IMR-90 (cell line): ENCODE measurements at regions not wholly inside any gene's neighbourhood (a gene's known extent, or its start where the extent isn't known, plus 50 kb on each side); places are given as distances from the start of the nearest gene placed in this dataset.

Experiments used
- ATAC-seq: fragments of 200-7000 bp; cut with Tn5 transposase; 2 replicates; pipeline ENCODE4 v1.9.1; 2020; ENCODE audit warnings: low read depth, mild to moderate bottlenecking, moderate library complexity
- BruUV-seq: library from RNA; stranded (reverse); fragments of 400-500 nt; replicated peaks from 2 replicates; lab custom pipeline; 2021; lab: Mats Ljungman, UMichigan
- CTCF ChIA-PET: fragments of 300-600 bp; formaldehyde crosslinking; extraction: SDS; loops from one replicate; lab custom pipeline; 2021; ENCODE audit warnings: antibody characterized with exemption; lab: Yijun Ruan, JAX
- POLR2A ChIA-PET: fragments of 300-600 bp; sonication (Branson Sonifier 250); formaldehyde crosslinking; loops from one replicate; lab custom pipeline; 2022; ENCODE audit warnings: antibody characterized with exemption; ENCODE audit not compliant: unreplicated experiment; lab: Charles Lee
- DNase-seq: peaks from one replicate; pipeline ENCODE4 v3.0.0; 2013
- H2AFZ ChIP-seq: replicated peaks from 2 replicates; pipeline ENCODE3; 2013; ENCODE audit warnings: low read length, mild to moderate bottlenecking; ENCODE audit not compliant: poor library complexity
- H2AK5ac ChIP-seq: 2 replicates; pipeline ENCODE4 v1.6.1; 2013; ENCODE audit warnings: low read depth, low read length, inconsistent platforms
- H2AK9ac ChIP-seq: replicated peaks from 2 replicates; pipeline ENCODE3; 2013; ENCODE audit warnings: mild to moderate bottlenecking, low read depth, low read length, moderate library complexity; ENCODE audit not compliant: poor library complexity
- H2BK120ac ChIP-seq: 2 replicates; pipeline ENCODE4 v1.6.1; 2013; ENCODE audit warnings: low read depth, low read length, inconsistent platforms
- H2BK15ac ChIP-seq: 3 replicates; pipeline ENCODE4 v1.6.1; 2013; ENCODE audit warnings: low read depth, low read length, inconsistent platforms
- H2BK20ac ChIP-seq: 2 replicates; pipeline ENCODE4 v1.6.1; 2013; ENCODE audit warnings: low read depth, mild to moderate bottlenecking, inconsistent platforms, low read length, moderate library complexity
- H2BK5ac ChIP-seq: 2 replicates; pipeline ENCODE4 v1.6.1; 2013; ENCODE audit warnings: mild to moderate bottlenecking, low read depth, low read length, inconsistent platforms; ENCODE audit not compliant: poor library complexity, severe bottlenecking
- H3K14ac ChIP-seq: replicated peaks from 2 replicates; pipeline ENCODE4 v1.6.1; 2013; ENCODE audit warnings: low read depth, low read length, inconsistent platforms
- H3K18ac ChIP-seq: 2 replicates; pipeline ENCODE4 v1.6.1; 2013; ENCODE audit warnings: low read depth, low read length, control low read depth
- H3K23ac ChIP-seq: 2 replicates; pipeline ENCODE4 v1.6.1; 2013; ENCODE audit warnings: low read depth, low read length, inconsistent platforms
- H3K27ac ChIP-seq: 2 replicates; pipeline ENCODE4 v1.5.1; 2013; ENCODE audit warnings: mild to moderate bottlenecking, control low read depth, low read length; ENCODE audit not compliant: insufficient read depth
- H3K27me3 ChIP-seq: 2 replicates; pipeline ENCODE4 v1.6.1; 2013; ENCODE audit warnings: low read length; ENCODE audit not compliant: control insufficient read depth, insufficient read depth
- H3K36me3 ChIP-seq: 2 replicates; pipeline ENCODE4 v1.6.1; 2013; ENCODE audit warnings: low read length, mixed read lengths; ENCODE audit not compliant: control insufficient read depth, insufficient read depth
- H3K4ac ChIP-seq: 2 replicates; pipeline ENCODE4 v1.6.1; 2013; ENCODE audit warnings: low read depth, low read length, inconsistent platforms
- H3K4me1 ChIP-seq: 2 replicates; pipeline ENCODE4 v1.6.1; 2013; ENCODE audit warnings: low read length, mixed read lengths; ENCODE audit not compliant: control insufficient read depth, insufficient read depth
- H3K4me2 ChIP-seq: 2 replicates; pipeline ENCODE4 v1.6.1; 2013; ENCODE audit warnings: low read depth, mild to moderate bottlenecking, control low read depth, low read length, moderate library complexity
- H3K4me3 ChIP-seq: 2 replicates; pipeline ENCODE4 v1.5.1; 2013; ENCODE audit warnings: low read depth, mild to moderate bottlenecking, control low read depth, low read length, moderate library complexity; ENCODE audit not compliant: insufficient read depth
- H3K56ac ChIP-seq: 2 replicates; pipeline ENCODE4 v1.6.1; 2013; ENCODE audit warnings: low read length, inconsistent platforms; ENCODE audit not compliant: insufficient read depth; ENCODE audit errors: extremely low read depth
- H3K79me1 ChIP-seq, 2 experiments: 2 replicates each; pipeline ENCODE4 v1.6.1; 2013; ENCODE audit warnings: low read length in 2 of 2, inconsistent platforms in 1 of 2, low read depth in 1 of 2
- H3K9ac ChIP-seq: 2 replicates; pipeline ENCODE4 v1.6.1; 2013; ENCODE audit warnings: low read depth, low read length, control low read depth
- H3K9me1 ChIP-seq: 2 replicates; pipeline ENCODE4 v1.6.1; 2013; ENCODE audit warnings: low read length, inconsistent platforms; ENCODE audit not compliant: insufficient read depth
- H3K9me3 ChIP-seq: 2 replicates; pipeline ENCODE4 v1.6.1; 2013; ENCODE audit warnings: low read length; ENCODE audit not compliant: control insufficient read depth, insufficient read depth
- H4K20me1 ChIP-seq: 2 replicates; pipeline ENCODE4 v1.6.1; 2013; ENCODE audit warnings: low read length, inconsistent platforms; ENCODE audit not compliant: insufficient read depth
- H4K5ac ChIP-seq: 2 replicates; pipeline ENCODE4 v1.6.1; 2013; ENCODE audit warnings: mild to moderate bottlenecking, low read depth, low read length, control low read depth
- H4K8ac ChIP-seq, 2 experiments: 2 replicates each; pipeline ENCODE4 v1.6.1; 2013; ENCODE audit warnings: low read depth in 2 of 2, low read length in 2 of 2, control low read depth in 1 of 2, inconsistent platforms in 1 of 2
- H4K91ac ChIP-seq: 2 replicates; pipeline ENCODE4 v1.6.1; 2013; ENCODE audit warnings: low read depth, low read length, inconsistent platforms; ENCODE audit not compliant: insufficient read depth
- BHLHE40 ChIP-seq: fragments of 150-350 bp; IDR thresholded peaks from 2 replicates; pipeline ENCODE4 v1.6.1; 2016; ENCODE audit warnings: mild to moderate bottlenecking, low read depth, low read length
- CHD1 ChIP-seq: IDR thresholded peaks from 2 replicates; pipeline ENCODE4 v1.6.1; 2012; ENCODE audit warnings: low read depth, low read length, improper control_type of control experiment
- MAFK ChIP-seq: IDR thresholded peaks from 2 replicates; pipeline ENCODE4 v1.6.1; 2012; ENCODE audit warnings: low read depth, low read length, improper control_type of control experiment
- MAZ ChIP-seq: IDR thresholded peaks from 2 replicates; pipeline ENCODE4 v1.6.1; 2012; ENCODE audit warnings: low read depth, mild to moderate bottlenecking, low read length, improper control_type of control experiment, moderate library complexity, borderline replicate concordance
- NFE2L2 ChIP-seq: fragments of 150-350 bp; IDR thresholded peaks from 2 replicates; pipeline ENCODE4 v1.6.1; 2016; ENCODE audit warnings: low read depth, mild to moderate bottlenecking, low read length
- POLR2A ChIP-seq: IDR thresholded peaks from 2 replicates; pipeline ENCODE4 v1.6.1; 2012; ENCODE audit warnings: mild to moderate bottlenecking, low read depth, low read length
- RCOR1 ChIP-seq: IDR thresholded peaks from 2 replicates; pipeline ENCODE4 v1.6.1; 2012; ENCODE audit warnings: mild to moderate bottlenecking, low read length, improper control_type of control experiment; ENCODE audit not compliant: insufficient replicate concordance
- USF2 ChIP-seq: fragments of 150-350 bp; IDR thresholded peaks from 2 replicates; pipeline ENCODE4 v1.6.1; 2017; ENCODE audit warnings: mild to moderate bottlenecking, antibody characterized with exemption, low read length, low read depth
- WGBS, 2 experiments: methylation state at CpG; one replicate each; pipeline versions ENCODE4 v1.1.5 to v1.1.7; 2013; ENCODE audit warnings: missing lambda C conversion rate in 2 of 2; ENCODE audit not compliant: insufficient read length in 1 of 2; ENCODE audit errors: extremely low coverage in 2 of 2; 5-methylcytosine and 5-hydroxymethylcytosine counted together
- dilution Hi-C: fragments of 300-500 bp; cut with HindIII; formaldehyde crosslinking; loops from one replicate; pipeline ENCODE4 v1.14.3; 2018; ENCODE audit warnings: low sequenced_read_pairs; ENCODE audit not compliant: unreplicated experiment
- in situ Hi-C: fragments of 300-500 bp; cut with MboI; formaldehyde crosslinking; loops from 3 replicates; pipeline ENCODE4 v1.14.3; 2019; ENCODE audit warnings: low sequenced_read_pairs, inconsistent platforms, mixed read lengths
- intact Hi-C: fragments of 100-400 bp; cut with micrococcal nuclease; formaldehyde crosslinking; loops from 2 replicates; pipeline ENCODE4 v1.10.0; 2022

DNA sequence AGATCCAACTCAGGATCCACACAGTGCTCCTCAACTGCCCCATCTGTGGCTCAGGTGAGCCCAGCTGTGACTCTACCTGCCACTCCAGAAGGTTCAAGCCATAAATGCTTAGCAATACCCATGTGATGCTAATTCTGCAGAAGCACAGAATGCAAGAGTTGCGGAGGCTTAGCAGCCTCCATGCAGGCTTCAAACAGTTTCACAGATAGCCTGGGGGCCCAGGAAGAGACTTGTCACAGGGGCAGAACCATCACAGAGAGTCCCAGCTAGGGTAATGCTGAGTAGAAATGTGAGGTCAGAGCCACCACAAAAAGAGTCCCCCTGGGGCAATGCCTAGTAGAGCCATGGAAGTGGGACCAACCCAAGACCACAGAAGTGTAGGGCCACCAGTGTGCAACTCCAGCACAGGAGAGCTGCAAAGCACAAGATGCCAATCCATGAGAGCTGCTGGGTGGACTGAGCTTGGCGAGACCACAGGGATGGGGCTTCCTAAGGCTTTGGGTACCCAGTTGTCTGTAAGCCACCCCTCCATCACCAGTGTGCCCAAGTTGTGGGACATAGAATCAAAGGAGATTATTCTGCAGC, 283.9 kb downstream of the UBE3D start:
- H3K56ac ChIP-seq = no peak overlapping the region
- H3K27me3 ChIP-seq = peaks cover 3% of the 10 kb centered on the region
- H3K14ac ChIP-seq = no peak overlapping the region
- H4K20me1 ChIP-seq = no peaks in the 10 kb centered on the region
- H2AK9ac ChIP-seq = no peak overlapping the region
- H4K5ac ChIP-seq = no peak overlapping the region
- H3K9ac ChIP-seq = no peak overlapping the region
- H3K4me3 ChIP-seq = no peak overlapping the region
- no peak overlapping the region for H2AK5ac ChIP-seq
- H3K23ac ChIP-seq = no peak overlapping the region
- no peaks in the 10 kb centered on the region for H3K9me1 ChIP-seq
- no TSS peak for BruUV-seq
- H4K8ac ChIP-seq = no peak overlapping the region
- TF ChIP-seq MAZ (no peak), CHD1 (no peak), USF2 (no peak), MAFK (no peak), RCOR1 (no peak), POLR2A (no peak), BHLHE40 (no peak), NFE2L2 (no peak)
- H3K36me3 ChIP-seq = no peaks in the 10 kb centered on the region
- ChIA-PET POLR2A (no interaction called here), CTCF (interaction anchor here (0.6 kb wide), 1 partner anchor 29 kb away, joined by 3 read pairs; no protein-coding TSS in a partner anchor)
- no peak overlapping the region for H4K91ac ChIP-seq
- H3K18ac ChIP-seq = no peak overlapping the region
- H2AFZ ChIP-seq = no peak overlapping the region
- in situ Hi-C loops = no loop called here
- no peak overlapping the region for H2BK20ac ChIP-seq
- H2BK120ac ChIP-seq = no peak overlapping the region
- 100% methylated on average over 1 of the region's 2 CpGs; no CpG with 5 or more reads in 1 of the 2 experiments for WGBS, 2 experiments
- H3K27ac ChIP-seq = no peak overlapping the region
- H3K4me2 ChIP-seq = no peak overlapping the region
- H3K79me1 ChIP-seq = no peaks in the 10 kb centered on the region
- no peak overlapping the region for H2BK5ac ChIP-seq
- no peaks in the 10 kb centered on the region for H3K9me3 ChIP-seq
- no peaks in the 10 kb centered on the region for H3K4me1 ChIP-seq
- intact Hi-C loops = no loop called here
- H2BK15ac ChIP-seq = no peak overlapping the region
- no peak for ATAC-seq
- dilution Hi-C loops = no loop called here
- no peak for DNase-seq
- no peak overlapping the region for H3K4ac ChIP-seq
